NCI-H2107 (cell line): ENCODE measurements at regions not wholly inside any gene's neighbourhood (a gene's known extent, or its start where the extent isn't known, plus 50 kb on each side); places are given as distances from the start of the nearest gene placed in this dataset.
"Not testable (repeated sequence)": the region's sequence is repeated elsewhere in the genome, so short reads cannot be mapped to it uniquely, and the experiment has no call there.

Experiments
- DNase-seq: peaks from one replicate; lab custom pipeline; 2025; lab: John Stamatoyannopoulos, UW

DNA sequence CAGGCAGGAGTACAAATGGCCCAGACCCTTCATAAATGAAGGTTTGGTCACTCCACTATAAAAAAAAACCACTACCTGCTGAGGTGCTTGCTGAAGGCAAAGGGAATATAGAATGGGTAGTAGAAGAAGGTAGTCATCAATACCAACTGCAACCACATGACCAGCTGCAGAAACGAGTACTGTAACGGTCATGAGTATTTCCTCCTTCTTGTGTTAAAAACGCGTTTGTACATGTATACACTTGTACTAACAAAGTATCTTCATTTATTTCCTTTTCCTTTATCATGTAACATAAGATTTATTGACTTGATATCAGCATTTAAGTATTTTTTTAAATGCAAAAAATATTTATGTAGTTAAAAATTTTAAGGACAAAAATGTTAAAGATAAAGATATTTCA is 238.6 kb downstream of the TFAP2B start:
- DNase-seq = no peak

DNA sequence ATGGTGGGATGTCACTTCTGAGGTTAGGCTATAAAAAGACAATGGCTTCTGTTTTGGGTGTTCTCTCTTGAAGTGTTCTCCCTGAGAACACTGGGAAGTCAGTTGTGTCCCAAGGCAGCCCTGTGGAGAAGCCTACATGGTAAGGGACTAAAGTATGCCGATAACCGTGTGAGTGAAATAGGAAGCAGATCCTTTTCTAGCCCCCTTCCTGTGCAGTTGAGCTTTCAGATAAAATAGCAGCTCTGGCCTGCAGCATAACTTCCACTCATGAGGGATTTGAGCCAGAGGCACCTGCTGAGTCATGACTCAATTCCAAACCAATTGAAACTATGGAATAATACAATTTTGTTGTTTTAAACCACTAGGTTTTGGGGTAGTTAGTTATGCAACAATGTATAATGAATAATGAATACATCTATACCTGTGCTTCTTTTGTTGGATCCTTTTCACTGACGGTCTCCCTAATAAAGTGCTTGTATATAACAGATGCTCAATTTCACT is 241.6 kb downstream of the TFAP2B start:
- no peak for DNase-seq

- no peak for DNase-seq
These were observed 243.6 kb downstream of the TFAP2B start for GRCh38 chr6:51062166-51062722.

DNA sequence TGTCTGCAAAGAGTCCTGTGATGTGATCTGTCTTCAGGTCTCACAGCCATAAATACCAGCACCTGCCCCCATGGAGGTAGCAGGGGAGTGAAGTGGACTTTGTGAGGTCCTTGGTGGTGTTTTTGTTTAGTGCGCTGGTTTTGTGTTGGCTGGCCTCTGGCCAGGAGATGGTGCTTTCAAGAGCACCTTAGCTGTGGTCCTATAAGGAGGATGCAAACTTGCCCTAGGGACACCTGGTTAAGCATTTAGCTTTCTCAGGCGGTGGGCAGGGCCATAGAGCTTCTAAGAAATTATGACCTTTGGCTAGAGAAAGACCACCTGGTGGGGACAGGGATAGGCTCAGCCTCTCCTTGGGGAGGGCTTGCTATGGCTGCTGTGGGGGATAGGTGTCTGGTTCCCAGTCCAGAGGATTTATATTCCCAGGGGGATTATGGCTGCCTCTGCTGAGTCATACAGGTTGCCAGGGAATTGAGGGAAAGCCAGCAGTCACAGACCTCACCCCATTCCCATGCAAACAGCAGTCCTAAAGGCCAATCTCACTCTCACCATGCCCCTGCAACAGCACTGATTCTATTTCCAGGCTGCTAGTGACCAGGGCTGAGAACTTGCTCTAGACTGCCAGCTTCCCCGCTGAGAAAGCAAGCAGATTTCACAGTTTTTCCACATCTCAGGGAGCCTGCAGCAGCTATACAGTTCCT is 259.3 kb downstream of the TFAP2B start:
- DNase-seq = peak; percentile 27

DNA sequence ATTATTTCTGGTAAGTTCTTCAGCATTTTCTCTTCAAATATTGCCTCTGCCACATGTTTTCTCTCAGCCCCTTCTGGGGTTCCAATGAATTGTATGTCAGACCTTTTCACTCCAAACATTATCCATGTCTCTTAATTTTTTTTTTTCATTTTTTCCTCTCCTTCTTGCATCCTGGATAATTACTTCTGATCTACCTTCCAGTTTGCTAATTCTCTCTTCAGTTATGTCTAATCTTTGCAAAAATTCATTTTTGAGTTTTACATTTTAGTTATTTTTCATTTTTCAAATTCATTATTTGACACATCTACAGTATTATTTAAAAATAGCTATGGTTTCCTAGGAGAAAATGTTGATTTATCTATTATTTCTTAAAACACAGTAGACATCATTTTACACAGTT is 271.7 kb downstream of the TFAP2B start:
- no peak for DNase-seq

- DNase-seq = no peak
These were observed 275.2 kb downstream of the TFAP2B start for GRCh38 chr6:51093871-51094270.

GRCh38 chr6:51094271-51094670 is 275.6 kb downstream of the TFAP2B start:
- DNase-seq = no peak

GRCh38 chr6:51098246-51098645 is 279.6 kb downstream of the TFAP2B start:
- DNase-seq = no peak

- no peak for DNase-seq
These were observed 280.1 kb downstream of the TFAP2B start for GRCh38 chr6:51098791-51099190.

DNA sequence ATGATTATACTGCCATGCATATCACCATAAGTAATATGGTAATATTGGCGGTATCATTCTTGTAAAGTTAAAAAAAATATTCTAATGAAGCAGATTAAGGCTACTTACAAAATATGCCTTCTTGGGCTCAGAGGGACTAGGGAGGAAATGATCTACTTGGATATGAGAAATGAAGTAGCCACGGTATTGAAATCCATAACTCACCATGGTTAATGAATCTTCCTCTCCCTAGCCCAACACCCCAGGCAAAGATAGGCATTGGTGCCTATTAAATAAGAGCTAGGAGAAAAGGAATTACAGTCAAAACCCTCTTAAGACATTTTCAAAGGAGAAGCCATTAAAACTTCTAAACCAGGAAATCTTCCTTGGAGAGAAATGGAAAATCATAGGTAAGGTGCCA is 280.5 kb downstream of the TFAP2B start:
- no peak for DNase-seq

- DNase-seq = no peak
These were observed 286.7 kb downstream of the TFAP2B start for GRCh38 chr6:51105357-51105756.

DNA sequence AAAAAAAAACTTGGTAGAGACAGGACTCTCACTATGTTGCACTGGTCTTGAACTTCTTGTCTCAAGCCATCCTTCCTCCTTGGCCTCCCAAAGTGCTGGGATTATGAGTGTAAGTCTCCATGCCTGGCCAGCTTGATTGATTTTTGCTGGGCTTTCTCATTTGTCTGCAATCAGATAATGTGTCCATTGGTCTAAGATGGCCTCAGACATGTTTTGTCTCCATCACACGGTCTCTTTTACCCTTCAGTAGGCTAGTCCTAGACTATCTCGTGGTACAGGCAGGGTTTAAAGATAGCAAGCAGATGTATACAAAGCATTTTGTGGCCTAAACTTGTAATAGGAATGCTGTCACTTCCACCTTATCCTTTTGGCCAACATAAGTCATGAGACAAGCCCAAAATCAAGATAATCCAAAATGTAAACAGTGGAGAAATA is 289.1 kb downstream of the TFAP2B start:
- no peak for DNase-seq

GRCh38 chr6:51108563-51109234 is 290.0 kb downstream of the TFAP2B start:
- DNase-seq = no peak

- DNase-seq = no peak
These were observed 294.1 kb downstream of the TFAP2B start for GRCh38 chr6:51112731-51113130.

DNA sequence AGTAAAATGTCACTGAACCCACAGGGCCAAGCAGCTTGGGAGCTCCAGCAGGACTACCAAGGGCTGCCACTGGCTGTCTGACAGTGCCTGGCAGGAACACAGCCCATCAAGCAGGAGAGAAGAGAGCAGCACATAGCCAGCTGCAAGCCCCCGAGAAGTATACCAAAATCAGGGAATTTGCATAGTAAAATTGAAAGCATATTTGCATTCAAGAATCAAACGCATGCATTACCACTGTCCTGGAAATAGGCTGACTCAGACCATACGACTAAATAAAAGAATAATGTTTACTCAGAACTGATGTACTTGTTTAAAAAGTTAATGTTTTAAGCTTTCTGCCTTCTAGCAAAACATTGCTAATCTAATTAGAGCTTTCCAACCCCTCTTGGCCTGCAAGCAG is 298.1 kb downstream of the TFAP2B start:
- no peak for DNase-seq

DNA sequence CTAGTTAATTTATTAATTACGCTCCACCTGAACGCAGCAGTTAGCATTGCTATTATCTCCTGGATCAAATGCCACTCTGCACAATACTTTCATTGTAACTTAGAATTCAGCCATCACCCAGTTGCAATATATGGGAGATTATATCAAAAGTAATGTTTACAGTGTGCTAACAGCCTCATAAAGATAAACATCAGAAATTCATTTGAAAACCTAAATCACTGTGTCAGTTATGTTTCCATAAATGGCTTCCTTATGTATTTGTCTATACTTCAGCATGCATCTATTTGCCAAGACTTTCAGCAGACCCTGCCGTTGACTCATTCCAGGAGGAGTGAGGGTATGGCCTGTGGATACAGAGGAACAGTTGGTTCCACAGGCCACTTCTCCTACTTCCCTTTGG is 300.1 kb downstream of the TFAP2B start:
- no peak for DNase-seq

DNA sequence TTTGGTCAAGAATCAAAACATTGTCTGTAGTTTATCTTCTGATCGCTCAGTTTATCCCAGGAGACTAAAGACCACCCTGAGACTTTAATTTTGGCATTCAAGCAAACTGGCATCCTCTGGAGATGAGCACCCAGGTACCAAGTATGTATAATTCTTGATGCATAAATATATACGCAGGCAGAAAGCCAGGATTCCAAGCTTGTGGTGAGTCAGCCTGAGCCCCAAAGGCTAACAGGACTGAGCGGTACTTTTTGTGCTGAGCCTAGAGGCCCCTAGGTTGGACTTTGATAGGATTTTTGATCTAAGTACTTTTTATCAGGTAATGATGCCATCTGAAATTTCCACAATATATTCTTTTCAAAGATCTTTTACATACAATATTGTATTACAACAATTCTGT is 301.3 kb downstream of the TFAP2B start:
- DNase-seq = no peak

DNA sequence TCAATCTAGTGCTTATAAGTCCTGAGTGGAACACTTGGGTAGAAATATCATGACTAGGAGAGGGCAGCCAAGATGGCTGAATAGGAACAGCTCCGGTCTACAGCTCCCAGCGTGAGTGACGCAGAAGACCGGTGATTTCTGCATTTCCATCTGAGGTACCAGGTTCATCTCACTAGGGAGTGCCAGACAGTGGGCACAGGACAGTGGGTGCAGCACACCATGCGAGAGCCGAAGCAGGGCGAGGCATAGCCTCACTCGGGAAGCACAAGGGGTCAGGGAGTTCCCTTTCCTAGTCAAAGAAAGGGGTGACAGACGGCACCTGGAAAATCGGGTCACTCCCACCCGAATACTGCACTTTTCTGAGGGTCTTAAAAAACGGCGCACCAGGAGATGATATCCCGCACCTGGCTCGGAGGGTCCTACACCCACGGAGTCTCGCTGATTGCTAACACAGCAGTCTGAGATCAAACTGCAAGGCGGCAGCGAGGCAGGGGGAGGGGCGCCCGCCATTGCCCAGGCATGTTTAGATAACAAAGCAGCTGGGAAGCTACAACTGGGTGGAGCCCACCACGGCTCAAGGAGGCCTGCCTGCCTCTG is 302.8 kb downstream of the TFAP2B start:
- not testable (repeated sequence) for DNase-seq

DNA sequence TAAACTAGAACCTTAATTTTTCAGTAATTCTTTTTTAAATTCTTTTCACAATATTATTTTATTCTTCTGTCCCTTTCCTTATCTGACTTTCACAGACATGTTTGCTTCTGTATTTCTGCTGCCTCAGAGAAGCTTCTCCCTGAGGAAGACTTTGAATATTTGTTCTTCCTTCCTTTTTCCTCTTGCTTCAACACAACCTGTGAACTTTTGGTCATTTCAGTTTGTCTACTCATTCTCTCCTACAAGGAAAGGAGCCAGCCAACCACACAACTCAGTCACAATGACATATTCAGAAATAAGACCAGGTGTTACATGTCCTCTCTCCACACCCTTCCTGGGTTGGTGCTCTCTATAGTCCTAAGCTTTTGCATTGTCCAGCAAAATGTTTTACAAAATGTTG is 310.4 kb downstream of the TFAP2B start:
- DNase-seq = no peak

DNA sequence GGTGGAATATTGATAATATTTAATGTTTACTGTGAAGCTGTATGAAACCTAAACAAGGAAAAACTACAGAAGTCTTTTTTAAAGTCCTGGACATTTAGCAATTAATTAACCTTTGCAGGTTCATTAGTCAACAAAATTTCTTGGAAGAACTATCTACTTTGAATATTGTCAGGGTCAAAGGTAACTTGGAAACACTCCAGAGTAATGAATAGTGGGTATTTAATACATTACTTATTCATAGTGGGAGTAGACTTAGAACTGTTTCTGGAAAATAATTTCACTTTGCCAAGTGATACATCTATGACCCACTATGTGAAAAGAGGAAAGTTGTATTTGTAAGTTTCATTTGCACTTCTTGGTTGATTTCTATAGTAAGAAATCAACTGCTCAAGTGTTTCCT is 319.1 kb downstream of the TFAP2B start:
- DNase-seq = no peak

- DNase-seq = no peak
These were observed 321.3 kb downstream of the TFAP2B start for GRCh38 chr6:51139950-51140385.

GRCh38 chr6:51141080-51141479 is 322.4 kb downstream of the TFAP2B start:
- no peak for DNase-seq

- DNase-seq = no peak
These were observed 329.1 kb downstream of the TFAP2B start for GRCh38 chr6:51147756-51148155.
